Naive thymus-derived CD8-positive, alpha-beta T cell (primary cell): ENCODE measurements at regions not wholly inside any gene's neighbourhood (a gene's known extent, or its start where the extent isn't known, plus 50 kb on each side); places are given as distances from the start of the nearest gene placed in this dataset.

ENCODE experiments used
- ATAC-seq, 2 donors: fragments of 150-1000 bp; cut with Tn5 transposase in 1 of 2; sonication (Bioruptor Pico), chemical (Tn5 transposase) in 1 of 2; 1 replicate in 1 of 2; 2 replicates in 1 of 2; pipeline ENCODE4 v1.10.0; 2021; ENCODE audit warnings: mild to moderate bottlenecking in 2 of 2, moderate library complexity in 2 of 2
- POLR2A ChIA-PET: fragments of 350-600 bp; sonication (Branson Sonifier 250); formaldehyde crosslinking; loops from one replicate; lab custom pipeline; 2021; ENCODE audit warnings: antibody characterized with exemption; lab: Charles Lee
- DNase-seq, 10 donors: peaks; one replicate each; pipeline versions ENCODE4 v3.0.0 to v3.0.0-alpha.2; 2020 to 2022
- H3K27ac Mint-ChIP-seq, 10 donors: one replicate each; pipeline ENCODE4 v1.8.0; 2020 to 2022; ENCODE audit warnings: mild to moderate bottlenecking in 10 of 10, mixed read lengths in 10 of 10, moderate library complexity in 4 of 10, inconsistent platforms in 1 of 10
- H3K27me3 Mint-ChIP-seq, 5 donors: one replicate each; pipeline ENCODE4 v1.8.0; 2021 to 2022; ENCODE audit warnings: mixed read lengths in 5 of 5
- H3K36me3 Mint-ChIP-seq, 3 donors: one replicate each; pipeline ENCODE4 v1.8.0; 2020 to 2022; ENCODE audit warnings: mixed read lengths in 3 of 3, mild to moderate bottlenecking in 2 of 3, inconsistent platforms in 1 of 3
- H3K4me1 Mint-ChIP-seq, 4 donors: one replicate each; pipeline ENCODE4 v1.8.0; 2021 to 2022; ENCODE audit warnings: mixed read lengths in 4 of 4
- H3K4me3 Mint-ChIP-seq, 10 donors: one replicate each; pipeline ENCODE4 v1.8.0; 2020 to 2022; ENCODE audit warnings: mild to moderate bottlenecking in 10 of 10, mixed read lengths in 10 of 10, moderate library complexity in 6 of 10, inconsistent platforms in 1 of 10
- H3K9me3 Mint-ChIP-seq, 9 donors: one replicate each; pipeline ENCODE4 v1.8.0; 2020 to 2022; ENCODE audit warnings: mixed read lengths in 9 of 9, mild to moderate bottlenecking in 3 of 9, inconsistent platforms in 1 of 9, moderate library complexity in 1 of 9

- Mint-ChIP-seq H3K36me3 (peaks cover 0 to 2% (median under 1%) of the 10 kb centered on the region in 3 donors), H3K27ac (no peak overlapping the region), H3K4me1 (peaks cover 0 to 2% (median 0%) of the 10 kb centered on the region in 4 donors), H3K9me3 (peaks cover 0 to 4% (median 1%) of the 10 kb centered on the region in 9 donors), H3K4me3 (no peak overlapping the region), H3K27me3 (peaks cover 7 to 18% (median 13%) of the 10 kb centered on the region in 5 donors)
- no peak for ATAC-seq
- POLR2A ChIA-PET: no interaction called here
- DNase-seq: no peak
Observed at GRCh38 chr5:68533051-68533450, 317.5 kb downstream of the PIK3R1 start.

GRCh38 chr5:68533571-68534084 is 318.1 kb downstream of the PIK3R1 start:
- H3K27ac Mint-ChIP-seq: no peak overlapping the region
- H3K9me3 Mint-ChIP-seq: peaks cover 0 to 4% (median 0%) of the 10 kb centered on the region in 9 donors
- H3K4me1 Mint-ChIP-seq: peaks cover 0 to 2% (median 0%) of the 10 kb centered on the region in 4 donors
- H3K36me3 Mint-ChIP-seq: no peaks in the 10 kb centered on the region
- POLR2A ChIA-PET: no interaction called here
- no peak for ATAC-seq
- no peak overlapping the region for H3K4me3 Mint-ChIP-seq
- H3K27me3 Mint-ChIP-seq: peaks cover 11 to 24% (median 17%) of the 10 kb centered on the region in 5 donors
- no peak for DNase-seq

GRCh38 chr5:68534131-68534940 is 318.8 kb downstream of the PIK3R1 start:
- peaks cover 10 to 31% (median 19%) of the 10 kb centered on the region in 5 donors for H3K27me3 Mint-ChIP-seq
- peaks cover 0 to 2% (median 0%) of the 10 kb centered on the region in 4 donors for H3K4me1 Mint-ChIP-seq
- H3K27ac Mint-ChIP-seq: no peak overlapping the region
- DNase-seq (no peak), ATAC-seq (no peak)
- POLR2A ChIA-PET: no interaction called here
- H3K9me3 Mint-ChIP-seq: peaks cover 0 to 4% (median 0%) of the 10 kb centered on the region in 9 donors
- H3K36me3 Mint-ChIP-seq: no peaks in the 10 kb centered on the region
- H3K4me3 Mint-ChIP-seq: no peak overlapping the region

- ATAC-seq: no peak
- POLR2A ChIA-PET: no interaction called here
- DNase-seq: no peak
- Mint-ChIP-seq H3K4me3 (no peak overlapping the region), H3K27me3 (peaks cover 12 to 36% (median 22%) of the 10 kb centered on the region in 5 donors), H3K4me1 (peaks cover 0 to 2% (median 0%) of the 10 kb centered on the region in 4 donors), H3K27ac (no peak overlapping the region), H3K9me3 (peaks cover 0 to 1% (median 0%) of the 10 kb centered on the region in 9 donors), H3K36me3 (no peaks in the 10 kb centered on the region)
Observed at GRCh38 chr5:68534956-68535520, 319.5 kb downstream of the PIK3R1 start.

- H3K4me1 Mint-ChIP-seq: peaks cover 0 to 14% (median 8%) of the 10 kb centered on the region in 4 donors
- H3K36me3 Mint-ChIP-seq: no peaks in the 10 kb centered on the region
- no peak for ATAC-seq
- H3K4me3 Mint-ChIP-seq: no peak overlapping the region
- H3K27ac Mint-ChIP-seq: no peak overlapping the region
- DNase-seq: no peak
- H3K9me3 Mint-ChIP-seq: no peaks in the 10 kb centered on the region
- H3K27me3 Mint-ChIP-seq: peaks cover 12 to 36% (median 22%) of the 10 kb centered on the region in 5 donors
- POLR2A ChIA-PET: no interaction called here
Observed at GRCh38 chr5:68538814-68539420, 323.4 kb downstream of the PIK3R1 start.

GRCh38 chr5:68540798-68541590 is 325.4 kb downstream of the PIK3R1 start:
- Mint-ChIP-seq H3K27me3 (peaks cover 8 to 24% (median 15%) of the 10 kb centered on the region in 5 donors), H3K36me3 (no peaks in the 10 kb centered on the region)
- POLR2A ChIA-PET: no interaction called here

GRCh38 chr5:68542207-68542606 is 326.7 kb downstream of the PIK3R1 start:
- Mint-ChIP-seq H3K4me3 (no peak overlapping the region), H3K4me1 (peaks cover 0 to 14% (median 8%) of the 10 kb centered on the region in 4 donors), H3K36me3 (no peaks in the 10 kb centered on the region), H3K9me3 (no peaks in the 10 kb centered on the region), H3K27me3 (peaks cover 4 to 21% (median 15%) of the 10 kb centered on the region in 5 donors), H3K27ac (no peak overlapping the region)
- ATAC-seq: no peak
- DNase-seq: no peak
- POLR2A ChIA-PET: no interaction called here

More at GRCh38 chr5:68540798-68541590, 325.4 kb downstream of the PIK3R1 start:
- Mint-ChIP-seq H3K4me3 (no peak overlapping the region), H3K27ac (no peak overlapping the region), H3K9me3 (no peaks in the 10 kb centered on the region), H3K4me1 (peaks cover 0 to 14% (median 8%) of the 10 kb centered on the region in 4 donors)
- DNase-seq: no peak
- ATAC-seq: no peak

- DNase-seq (peak in 1 of 10 donors; percentile 3), ATAC-seq (no peak)
- H3K4me3 Mint-ChIP-seq: peak overlapping the region in 2 of 10 donors; percentile 3 to 10
- no peaks in the 10 kb centered on the region for H3K9me3 Mint-ChIP-seq
- peak overlapping the region in 1 of 10 donors; percentile 33 for H3K27ac Mint-ChIP-seq
- no peaks in the 10 kb centered on the region for H3K36me3 Mint-ChIP-seq
- peaks cover 4 to 16% (median 14%) of the 10 kb centered on the region in 5 donors for H3K27me3 Mint-ChIP-seq
- POLR2A ChIA-PET: no interaction called here
- H3K4me1 Mint-ChIP-seq: peaks cover 0 to 14% (median 8%) of the 10 kb centered on the region in 4 donors
Observed at GRCh38 chr5:68543212-68543611, 327.7 kb downstream of the PIK3R1 start.

GRCh38 chr5:68544091-68544647 is 328.6 kb downstream of the PIK3R1 start:
- peak overlapping the region in 1 of 10 donors; percentile 13 for H3K27ac Mint-ChIP-seq
- H3K27me3 Mint-ChIP-seq: peaks cover 3 to 9% (median 4%) of the 10 kb centered on the region in 5 donors
- POLR2A ChIA-PET: no interaction called here
- H3K4me3 Mint-ChIP-seq: no peak overlapping the region
- no peaks in the 10 kb centered on the region for H3K9me3 Mint-ChIP-seq
- peaks cover 0 to 14% (median 8%) of the 10 kb centered on the region in 4 donors for H3K4me1 Mint-ChIP-seq
- no peaks in the 10 kb centered on the region for H3K36me3 Mint-ChIP-seq
- DNase-seq (no peak), ATAC-seq (no peak)

GRCh38 chr5:68544648-68545552 is 329.3 kb downstream of the PIK3R1 start:
- Mint-ChIP-seq H3K27ac (no peak overlapping the region), H3K4me3 (no peak overlapping the region), H3K27me3 (peaks cover 0 to 5% (median 0%) of the 10 kb centered on the region in 5 donors), H3K4me1 (peaks cover 0 to 14% (median 8%) of the 10 kb centered on the region in 4 donors), H3K36me3 (no peaks in the 10 kb centered on the region), H3K9me3 (no peaks in the 10 kb centered on the region)
- DNase-seq: no peak
- no peak for ATAC-seq
- POLR2A ChIA-PET: no interaction called here

GRCh38 chr5:68545636-68546295 is 330.2 kb downstream of the PIK3R1 start:
- POLR2A ChIA-PET: no interaction called here
- Mint-ChIP-seq H3K36me3 (no peaks in the 10 kb centered on the region), H3K9me3 (no peaks in the 10 kb centered on the region), H3K4me1 (peaks cover 0 to 14% (median 8%) of the 10 kb centered on the region in 4 donors), H3K27ac (no peak overlapping the region), H3K27me3 (no peaks in the 10 kb centered on the region), H3K4me3 (no peak overlapping the region)
- no peak for DNase-seq
- ATAC-seq: no peak
